AG04450 (cell line): ENCODE measurements at regions not wholly inside any gene's neighbourhood (a gene's known extent, or its start where the extent isn't known, plus 50 kb on each side); places are given as distances from the start of the nearest gene placed in this dataset.
"Not testable (repeated sequence)": the region's sequence is repeated elsewhere in the genome, so short reads cannot be mapped to it uniquely, and the experiment has no call there.

Experiments used
- CTCF ChIA-PET: fragments of 300-600, 350-600 bp; formaldehyde crosslinking; extraction: SDS; loops from one replicate; lab custom pipeline; 2022; ENCODE audit warnings: antibody characterized with exemption, inconsistent platforms; lab: Charles Lee
- POLR2A ChIA-PET: fragments of 350-600 bp; formaldehyde crosslinking; extraction: SDS; loops from one replicate; lab custom pipeline; 2021; ENCODE audit warnings: antibody characterized with exemption, inconsistent platforms; lab: Yijun Ruan, JAX
- DNase-seq: peaks from one replicate; pipeline ENCODE4 v3.0.0-alpha.2; 2011; ENCODE audit warnings: low read depth, low spot score
- H3K27ac ChIP-seq: one replicate; pipeline ENCODE4 v1.5.1; 2012; ENCODE audit warnings: low read depth, low read length, control low read depth
- H3K27me3 ChIP-seq: one replicate; pipeline ENCODE4 v1.6.0; 2012; ENCODE audit warnings: low read length; ENCODE audit not compliant: control insufficient read depth, insufficient read depth
- H3K4me3 ChIP-seq: 2 replicates; pipeline ENCODE4 v1.5.1; 2011; ENCODE audit warnings: mild to moderate bottlenecking, low read depth, low read length, control low read depth
- H3K9me3 ChIP-seq: 2 replicates; pipeline ENCODE4 v1.5.1; 2012; ENCODE audit warnings: low read length; ENCODE audit not compliant: control insufficient read depth, insufficient read depth
- CTCF ChIP-seq: IDR thresholded peaks from 2 replicates; pipeline ENCODE4 v1.5.1; 2011; ENCODE audit warnings: low read depth, low read length, control low read depth, inconsistent platforms

GRCh38 chr7:116367171-116367813, 132.2 kb upstream of the CAV2 start:
- Histone ChIP-seq H3K27ac (no peak overlapping the region), H3K4me3 (no peak overlapping the region), H3K9me3 (peaks cover 11% of the 10 kb centered on the region), H3K27me3 (no peaks in the 10 kb centered on the region)
- TF ChIP-seq CTCF: no peak
- CTCF ChIA-PET: interaction anchor here (1.3 kb wide), 1 partner anchor 10 kb away, joined by 4 read pairs; no protein-coding TSS in a partner anchor
- DNase-seq: no peak
- POLR2A ChIA-PET: no interaction called here

- no peaks in the 10 kb centered on the region for H3K27me3 ChIP-seq
- ChIA-PET POLR2A (no interaction called here), CTCF (no interaction called here)
- DNase-seq: no peak
- no peak overlapping the region for H3K27ac ChIP-seq
- no peak overlapping the region for H3K4me3 ChIP-seq
- no peak for TF ChIP-seq CTCF
- peaks cover 11% of the 10 kb centered on the region for H3K9me3 ChIP-seq
These were observed 130.6 kb upstream of the CAV2 start for GRCh38 chr7:116368965-116369364.

GRCh38 chr7:116371536-116371935, 128.0 kb upstream of the CAV2 start:
- CTCF ChIA-PET: interaction anchor here (1.3 kb wide), 1 partner anchor 155 kb away, joined by 3 read pairs; no protein-coding TSS in a partner anchor
- peaks cover 11% of the 10 kb centered on the region for H3K9me3 ChIP-seq
- POLR2A ChIA-PET, DNase-seq, H3K4me3 ChIP-seq, H3K27me3 ChIP-seq, H3K27ac ChIP-seq: not testable (repeated sequence)

- peaks cover 11% of the 10 kb centered on the region for H3K9me3 ChIP-seq
- DNase-seq, CTCF ChIA-PET, H3K27ac ChIP-seq, H3K4me3 ChIP-seq, H3K27me3 ChIP-seq, POLR2A ChIA-PET: not testable (repeated sequence)
These were observed 126.3 kb upstream of the CAV2 start for GRCh38 chr7:116373229-116373628.

GRCh38 chr7:116377721-116378120, 121.8 kb upstream of the CAV2 start:
- Histone ChIP-seq H3K27me3 (no peaks in the 10 kb centered on the region), H3K4me3 (no peak overlapping the region), H3K9me3 (no peaks in the 10 kb centered on the region), H3K27ac (no peak overlapping the region)
- POLR2A ChIA-PET: no interaction called here
- no peak for DNase-seq
- TF ChIP-seq CTCF: no peak
- CTCF ChIA-PET: interaction anchor here (0.6 kb wide), 2 partner anchors 119 to 210 kb away, joined by 5 to 6 read pairs; no protein-coding TSS in a partner anchor

GRCh38 chr7:116380025-116380424, 119.5 kb upstream of the CAV2 start:
- DNase-seq: no peak
- H3K27ac ChIP-seq: no peak overlapping the region
- no peaks in the 10 kb centered on the region for H3K9me3 ChIP-seq
- ChIA-PET POLR2A (interaction anchor here (0.6 kb wide), 1 partner anchor 260 kb away, joined by 3 read pairs; no protein-coding TSS in a partner anchor), CTCF (interaction anchor here (1.3 kb wide), 1 partner anchor 46 kb away, joined by 3 read pairs; no protein-coding TSS in a partner anchor)
- H3K4me3 ChIP-seq: no peak overlapping the region
- no peak for TF ChIP-seq CTCF
- no peaks in the 10 kb centered on the region for H3K27me3 ChIP-seq
